LNCaP clone FGC (cell line): ENCODE measurements at regions not wholly inside any gene's neighbourhood (a gene's known extent, or its start where the extent isn't known, plus 50 kb on each side); places are given as distances from the start of the nearest gene placed in this dataset.

Source experiments
- DNase-seq: peaks from one replicate; pipeline ENCODE4 v3.0.0-alpha.2; 2011; ENCODE audit warnings: low read depth
- H3K4me3 ChIP-seq: 2 replicates; pipeline ENCODE4 v1.5.1; 2011; ENCODE audit warnings: mild to moderate bottlenecking, low read depth, low read length, control low read depth
- CTCF ChIP-seq: IDR thresholded peaks from 2 replicates; pipeline ENCODE4 v1.5.1; 2012; ENCODE audit warnings: mild to moderate bottlenecking; ENCODE audit not compliant: control insufficient read depth, insufficient read depth; ENCODE audit errors: extremely low read depth

GRCh38 chr4:185872747-185873380 lies 60.9 kb upstream of the SORBS2 start:
- no peak overlapping the region for H3K4me3 ChIP-seq
- TF ChIP-seq CTCF = no peak
- DNase-seq = no peak

- DNase-seq = no peak
- H3K4me3 ChIP-seq = no peak overlapping the region
- no peak for TF ChIP-seq CTCF
Observed at GRCh38 chr4:185874516-185875230, 62.7 kb upstream of the SORBS2 start.

GRCh38 chr4:185875316-185875907 lies 63.4 kb upstream of the SORBS2 start:
- TF ChIP-seq CTCF = no peak
- DNase-seq = no peak
- no peak overlapping the region for H3K4me3 ChIP-seq

GRCh38 chr4:185878633-185879032 lies 66.6 kb upstream of the SORBS2 start:
- no peak for DNase-seq
- no peak overlapping the region for H3K4me3 ChIP-seq
- no peak for TF ChIP-seq CTCF

GRCh38 chr4:185879666-185880312 lies 67.8 kb upstream of the SORBS2 start:
- no peak overlapping the region for H3K4me3 ChIP-seq
- DNase-seq = no peak
- no peak for TF ChIP-seq CTCF

- H3K4me3 ChIP-seq = no peak overlapping the region
- no peak for TF ChIP-seq CTCF
- DNase-seq = peak; percentile 86
Observed at GRCh38 chr4:185880571-185880970, 68.6 kb upstream of the SORBS2 start.
